Left ventricle myocardium inferior (tissue), 1 donor: ENCODE measurements at regions not wholly inside any gene's neighbourhood (a gene's known extent, or its start where the extent isn't known, plus 50 kb on each side); places are given as distances from the start of the nearest gene placed in this dataset.

Experiments
- DNase-seq: peaks from one replicate; pipeline ENCODE4 v3.0.0-alpha.2; 2020
- H3K27ac ChIP-seq: fragments of 200-600 bp; replicated peaks from 2 replicates; pipeline ENCODE4 v1.8.0; 2021
- H3K27me3 ChIP-seq: fragments of 200-600 bp; 2 replicates; pipeline ENCODE4 v1.8.0; 2021; ENCODE audit warnings: low read depth
- H3K36me3 ChIP-seq: fragments of 200-600 bp; 2 replicates; pipeline ENCODE4 v1.8.0; 2021
- H3K4me1 ChIP-seq: fragments of 200-600 bp; 2 replicates; pipeline ENCODE4 v1.8.0; 2021
- H3K4me3 ChIP-seq: fragments of 200-600 bp; 2 replicates; pipeline ENCODE4 v1.8.0; 2021; ENCODE audit warnings: mild to moderate bottlenecking, moderate library complexity
- H3K9me3 ChIP-seq: fragments of 200-600 bp; replicated peaks from 2 replicates; pipeline ENCODE4 v1.8.0; 2021
- intact Hi-C: fragments of 100-400 bp; cut with micrococcal nuclease; formaldehyde crosslinking; loops from one replicate; pipeline ENCODE4 v1.11.0; 2022
- TF ChIP-seq, protein P1 (sequence below): fragments of 200-600 bp; IDR thresholded peaks from 2 replicates; pipeline ENCODE4 v1.8.0; 2021; ENCODE audit warnings: antibody characterized with exemption, mild to moderate bottlenecking, borderline replicate concordance
- donor health status: DM: no; HTN: yes; CAD: no; lungs with severe emphysema.

DNA sequence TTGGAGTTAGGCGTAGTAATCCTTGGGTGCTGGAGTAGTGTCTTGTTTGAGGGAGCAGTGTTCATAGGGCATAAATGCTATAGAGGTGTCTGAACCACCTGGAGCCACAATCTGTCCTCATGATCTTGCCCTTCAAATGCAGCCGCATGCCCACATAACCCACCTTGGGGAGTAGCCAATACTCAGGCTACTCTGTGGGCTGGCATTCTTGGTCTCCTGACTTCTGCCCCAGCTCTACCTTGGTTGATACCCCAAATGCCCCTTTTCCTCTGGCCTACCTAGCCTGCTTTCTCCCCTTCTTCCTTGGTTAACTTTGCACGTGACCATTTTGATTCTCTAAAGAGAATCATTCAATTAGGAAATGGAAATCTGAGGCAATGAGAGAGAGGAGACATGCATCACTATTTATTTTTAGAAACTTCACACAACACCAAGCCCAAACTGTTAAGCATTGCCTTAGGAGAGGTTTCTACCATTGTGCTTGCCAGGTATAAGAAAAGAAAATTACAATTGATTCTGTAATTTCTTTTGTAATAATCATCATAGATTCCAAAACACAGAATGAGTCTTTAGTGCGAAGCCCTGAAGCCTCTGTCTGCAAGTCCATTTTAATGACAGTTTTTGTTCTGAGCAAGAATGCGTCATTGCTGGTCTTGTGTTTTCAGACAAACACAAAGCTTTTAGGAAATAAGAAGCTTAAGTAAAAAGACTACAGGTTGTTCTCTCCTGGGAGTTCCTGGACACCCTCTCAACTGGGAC, 135.2 kb downstream of the C9orf152 start:
- Histone ChIP-seq H3K4me3 (no peak overlapping the region), H3K9me3 (no peaks in the 10 kb centered on the region), H3K27me3 (no peaks in the 10 kb centered on the region), H3K36me3 (no peaks in the 10 kb centered on the region), H3K27ac (peak overlapping the region; percentile 69), H3K4me1 (peaks cover 83% of the 10 kb centered on the region)
- intact Hi-C loops, result loop anchor here (10.0 kb wide), 1 partner anchor 72 kb away; no protein-coding TSS in a partner anchor
- no peak for DNase-seq
- TF ChIP-seq, protein P1, sequence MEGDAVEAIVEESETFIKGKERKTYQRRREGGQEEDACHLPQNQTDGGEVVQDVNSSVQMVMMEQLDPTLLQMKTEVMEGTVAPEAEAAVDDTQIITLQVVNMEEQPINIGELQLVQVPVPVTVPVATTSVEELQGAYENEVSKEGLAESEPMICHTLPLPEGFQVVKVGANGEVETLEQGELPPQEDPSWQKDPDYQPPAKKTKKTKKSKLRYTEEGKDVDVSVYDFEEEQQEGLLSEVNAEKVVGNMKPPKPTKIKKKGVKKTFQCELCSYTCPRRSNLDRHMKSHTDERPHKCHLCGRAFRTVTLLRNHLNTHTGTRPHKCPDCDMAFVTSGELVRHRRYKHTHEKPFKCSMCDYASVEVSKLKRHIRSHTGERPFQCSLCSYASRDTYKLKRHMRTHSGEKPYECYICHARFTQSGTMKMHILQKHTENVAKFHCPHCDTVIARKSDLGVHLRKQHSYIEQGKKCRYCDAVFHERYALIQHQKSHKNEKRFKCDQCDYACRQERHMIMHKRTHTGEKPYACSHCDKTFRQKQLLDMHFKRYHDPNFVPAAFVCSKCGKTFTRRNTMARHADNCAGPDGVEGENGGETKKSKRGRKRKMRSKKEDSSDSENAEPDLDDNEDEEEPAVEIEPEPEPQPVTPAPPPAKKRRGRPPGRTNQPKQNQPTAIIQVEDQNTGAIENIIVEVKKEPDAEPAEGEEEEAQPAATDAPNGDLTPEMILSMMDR, result no peak

DNA sequence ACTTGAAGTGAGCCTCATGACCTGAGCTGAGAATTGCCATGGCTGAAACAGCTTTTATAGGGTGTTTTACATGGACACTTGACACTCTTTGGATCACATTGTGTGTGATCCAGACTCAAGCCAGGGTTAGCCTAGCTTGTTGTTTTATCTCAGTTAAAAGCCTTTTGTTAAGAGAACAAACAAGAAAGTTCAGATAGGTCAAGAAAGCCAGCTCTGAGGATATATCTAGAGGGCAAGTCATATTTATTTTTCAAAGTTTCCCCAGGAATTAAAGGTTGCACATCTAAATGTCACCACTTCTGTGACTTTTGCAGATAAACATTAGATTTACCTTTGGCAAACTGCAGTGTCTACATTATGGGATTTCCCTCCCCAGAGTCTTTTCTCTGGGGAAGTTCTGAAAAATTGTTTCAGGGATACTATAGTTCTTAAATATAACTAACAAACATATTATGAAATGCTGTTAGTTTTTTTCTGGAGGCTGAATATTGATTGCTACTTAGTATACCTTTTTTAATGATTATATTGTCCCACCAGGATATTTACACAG, 134.5 kb downstream of the C9orf152 start:
- TF ChIP-seq, protein P1, result no peak
- Histone ChIP-seq H3K36me3 (no peaks in the 10 kb centered on the region), H3K27ac (peak overlapping the region; percentile 69), H3K4me3 (no peak overlapping the region), H3K27me3 (no peaks in the 10 kb centered on the region), H3K4me1 (peaks cover 83% of the 10 kb centered on the region), H3K9me3 (no peaks in the 10 kb centered on the region)
- no peak for DNase-seq
- intact Hi-C loops, result loop anchor here (10.0 kb wide), 1 partner anchor 71 kb away; no protein-coding TSS in a partner anchor

DNA sequence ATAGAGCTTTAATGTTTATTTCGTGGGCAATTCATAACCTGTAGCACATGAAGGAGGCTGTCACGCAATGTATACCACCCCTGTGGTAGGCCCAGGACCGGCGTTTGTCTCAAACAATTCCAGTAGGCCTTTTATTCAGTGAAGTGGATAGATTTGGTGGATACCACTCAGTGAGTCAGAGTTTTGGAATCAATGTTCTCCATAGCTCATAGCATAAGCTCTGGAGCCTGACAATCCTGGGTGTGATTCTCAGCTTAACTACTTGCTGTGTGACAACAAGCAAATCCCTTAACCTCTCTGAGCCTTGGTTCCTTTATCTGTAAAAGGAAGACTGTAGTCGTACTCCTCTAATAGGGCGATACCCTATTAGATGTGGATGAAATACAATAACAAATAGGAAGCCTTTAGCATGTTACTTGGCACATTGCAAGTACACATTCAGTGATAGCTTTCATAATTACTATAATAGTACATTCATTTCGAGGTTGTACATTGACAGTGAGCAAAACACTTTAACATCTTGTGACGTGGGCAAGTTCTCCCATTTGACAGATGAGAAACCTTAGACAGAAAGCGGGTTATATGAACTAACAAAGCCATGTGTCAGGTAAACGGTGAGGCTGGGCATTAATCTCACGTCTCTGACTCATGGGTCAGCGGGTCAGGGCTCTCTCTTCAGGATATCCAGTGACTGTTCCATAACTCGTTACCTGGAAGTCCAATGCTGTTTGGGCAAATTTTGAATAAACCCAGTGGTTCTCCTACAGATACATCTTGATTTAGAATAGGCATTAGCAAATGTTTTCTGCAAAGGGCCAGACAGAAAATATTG, 130.8 kb downstream of the C9orf152 start:
- no peak overlapping the region for H3K4me3 ChIP-seq
- H3K4me1 ChIP-seq, result peaks cover 83% of the 10 kb centered on the region
- H3K27ac ChIP-seq, result no peak overlapping the region
- no peaks in the 10 kb centered on the region for H3K9me3 ChIP-seq
- no peak for DNase-seq
- intact Hi-C loops, result loop anchor here (10.0 kb wide), 1 partner anchor 68 kb away; no protein-coding TSS in a partner anchor
- TF ChIP-seq, protein P1, result no peak
- H3K36me3 ChIP-seq, result no peaks in the 10 kb centered on the region
- no peaks in the 10 kb centered on the region for H3K27me3 ChIP-seq

DNA sequence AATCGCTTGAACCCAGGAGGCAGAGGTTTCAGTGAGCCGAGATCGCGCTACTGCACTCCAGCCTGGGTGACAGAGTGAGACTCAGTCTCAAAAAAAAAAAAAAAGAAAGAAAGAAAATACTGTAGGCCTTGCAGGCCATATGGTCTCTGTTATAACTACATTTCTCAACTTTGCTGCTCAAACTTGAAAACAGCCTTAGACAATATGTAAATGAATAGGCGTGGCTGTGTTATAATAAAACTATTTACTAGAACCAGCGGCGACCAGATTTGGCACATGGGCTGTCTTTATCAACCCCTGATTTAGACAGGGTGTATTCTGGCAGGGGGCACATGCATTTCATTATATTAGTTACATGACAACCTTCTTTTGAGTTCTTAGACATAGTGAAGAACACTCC, 130.0 kb downstream of the C9orf152 start:
- H3K27me3 ChIP-seq, result no peaks in the 10 kb centered on the region
- intact Hi-C loops, result loop anchor here (10.0 kb wide), 1 partner anchor 67 kb away; no protein-coding TSS in a partner anchor
- no peaks in the 10 kb centered on the region for H3K36me3 ChIP-seq
- DNase-seq, result no peak
- H3K4me1 ChIP-seq, result peaks cover 83% of the 10 kb centered on the region
- H3K27ac ChIP-seq, result peak overlapping the region; percentile 26
- H3K9me3 ChIP-seq, result no peaks in the 10 kb centered on the region
- H3K4me3 ChIP-seq, result no peak overlapping the region
- TF ChIP-seq, protein P1, result no peak

DNA sequence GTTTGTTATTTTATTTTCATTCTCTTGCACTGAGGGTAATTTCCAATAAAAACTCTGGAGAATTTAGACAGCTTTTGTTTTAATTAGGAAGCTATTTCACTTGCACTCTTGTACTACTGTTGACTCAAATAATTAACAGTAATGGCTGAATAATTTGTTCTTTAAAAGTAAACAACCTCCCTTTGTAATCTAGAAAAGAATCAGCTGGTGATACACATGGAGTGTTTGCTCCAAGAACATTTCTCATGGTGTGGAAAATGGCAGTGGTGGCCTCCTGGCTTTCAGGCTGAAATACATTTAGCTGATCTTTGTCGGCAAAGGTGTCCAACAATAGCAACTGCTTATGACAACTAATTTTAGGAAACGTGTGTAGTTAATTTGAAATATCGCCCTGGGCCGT, 129.4 kb downstream of the C9orf152 start:
- H3K27ac ChIP-seq, result peak overlapping the region; percentile 26
- H3K4me3 ChIP-seq, result no peak overlapping the region
- intact Hi-C loops, result loop anchor here (10.0 kb wide), 1 partner anchor 66 kb away; no protein-coding TSS in a partner anchor
- no peaks in the 10 kb centered on the region for H3K9me3 ChIP-seq
- H3K4me1 ChIP-seq, result peaks cover 83% of the 10 kb centered on the region
- no peak for DNase-seq
- TF ChIP-seq, protein P1, result no peak
- no peaks in the 10 kb centered on the region for H3K36me3 ChIP-seq
- H3K27me3 ChIP-seq, result no peaks in the 10 kb centered on the region
